ENCODE measurements at regions not wholly inside any gene's neighbourhood (a gene's known extent, or its start where the extent isn't known, plus 50 kb on each side); places are given as distances from the start of the nearest gene placed in this dataset.
A peak's percentile ranks its signal among the peaks of the same experiment; 100 is the strongest.

GRCh38 chr6:108793516-108794251 is 54.5 kb upstream of the ARMC2 start:
- Histone ChIP-seq H3K9me3 (no peaks in the 10 kb centered on the region), H3K4me3 (no peak overlapping the region), H3K36me3 (no peaks in the 10 kb centered on the region), H3K27ac (no peak overlapping the region), H3K4me1 (peaks cover 26 to 52% (median 42%) of the 10 kb centered on the region in 4 donors), H3K27me3 (no peaks in the 10 kb centered on the region)
- TF ChIP-seq POLR2AphosphoS5 (IDR thresholded peaks at IDR 0.05) = no peak
- no peak for TF ChIP-seq POLR2A (IDR thresholded peaks at IDR 0.05)
- WGBS, 5 donors = 66 to 73% (median 67%) methylated on average over 5 of the region's 5 CpGs
- intact Hi-C loops (cut with DNase I; ENCODE audit: low total_unique reads) = no loop called here
- DNase-seq = no peak

- Histone ChIP-seq H3K36me3 (no peaks in the 10 kb centered on the region), H3K4me3 (no peak overlapping the region), H3K27me3 (no peaks in the 10 kb centered on the region), H3K4me1 (peaks cover 31 to 66% (median 50%) of the 10 kb centered on the region in 4 donors), H3K27ac (peak overlapping the region; percentile 57 to 75 (median 66)), H3K9me3 (no peaks in the 10 kb centered on the region)
- intact Hi-C loops (cut with DNase I; ENCODE audit: low total_unique reads) = no loop called here
- DNase-seq = peak in 1 of 2 donors; percentile 66
- WGBS, 5 donors = 40 to 71% (median 62%) methylated on average over 3 of the region's 3 CpGs
- peak in 1 of 3 donors; percentile 36 for TF ChIP-seq POLR2AphosphoS5 (IDR thresholded peaks at IDR 0.05)
- TF ChIP-seq CTCF (IDR thresholded peaks at IDR 0.05) = no peak
- no peak for TF ChIP-seq POLR2A (IDR thresholded peaks at IDR 0.05)
- TF ChIP-seq EP300 (IDR thresholded peaks at IDR 0.05) = no peak
Measured at GRCh38 chr6:108795122-108795521, 53.1 kb upstream of the ARMC2 start.

GRCh38 chr6:108795814-108796213 is 52.4 kb upstream of the ARMC2 start:
- H3K27ac ChIP-seq = peak overlapping the region; percentile 50 to 75 (median 66)
- no peaks in the 10 kb centered on the region for H3K27me3 ChIP-seq
- H3K36me3 ChIP-seq = no peaks in the 10 kb centered on the region
- no peaks in the 10 kb centered on the region for H3K9me3 ChIP-seq
- WGBS, 5 donors = 65 to 80% (median 73%) methylated on average over 5 of the region's 5 CpGs
- intact Hi-C loops (cut with DNase I; ENCODE audit: low total_unique reads) = no loop called here
- no peak for DNase-seq
- H3K4me3 ChIP-seq = no peak overlapping the region
- H3K4me1 ChIP-seq = peaks cover 31 to 71% (median 53%) of the 10 kb centered on the region in 4 donors
- TF ChIP-seq POLR2AphosphoS5 (IDR thresholded peaks at IDR 0.05) (no peak), CTCF (IDR thresholded peaks at IDR 0.05) (no peak), EP300 (IDR thresholded peaks at IDR 0.05) (no peak), POLR2A (IDR thresholded peaks at IDR 0.05) (no peak)

GRCh38 chr6:108796875-108797274 is 51.3 kb upstream of the ARMC2 start:
- 23 to 67% (median 38%) methylated on average over 3 of the region's 3 CpGs for WGBS, 5 donors
- Histone ChIP-seq H3K27ac (peak overlapping the region; percentile 55 to 75 (median 66)), H3K4me3 (no peak overlapping the region), H3K27me3 (no peaks in the 10 kb centered on the region), H3K4me1 (peaks cover 31 to 81% (median 53%) of the 10 kb centered on the region in 4 donors), H3K36me3 (no peaks in the 10 kb centered on the region), H3K9me3 (no peaks in the 10 kb centered on the region)
- TF ChIP-seq POLR2AphosphoS5 (IDR thresholded peaks at IDR 0.05) (no peak), EP300 (IDR thresholded peaks at IDR 0.05) (no peak), CTCF (IDR thresholded peaks at IDR 0.05) (no peak), POLR2A (IDR thresholded peaks at IDR 0.05) (no peak)
- intact Hi-C loops (cut with DNase I; ENCODE audit: low total_unique reads) = no loop called here
- DNase-seq = peak in 1 of 2 donors; percentile 37

Data from stomach (tissue), 8 donors.